ENCODE measurements at regions not wholly inside any gene's neighbourhood (a gene's known extent, or its start where the extent isn't known, plus 50 kb on each side); places are given as distances from the start of the nearest gene placed in this dataset.

DNA sequence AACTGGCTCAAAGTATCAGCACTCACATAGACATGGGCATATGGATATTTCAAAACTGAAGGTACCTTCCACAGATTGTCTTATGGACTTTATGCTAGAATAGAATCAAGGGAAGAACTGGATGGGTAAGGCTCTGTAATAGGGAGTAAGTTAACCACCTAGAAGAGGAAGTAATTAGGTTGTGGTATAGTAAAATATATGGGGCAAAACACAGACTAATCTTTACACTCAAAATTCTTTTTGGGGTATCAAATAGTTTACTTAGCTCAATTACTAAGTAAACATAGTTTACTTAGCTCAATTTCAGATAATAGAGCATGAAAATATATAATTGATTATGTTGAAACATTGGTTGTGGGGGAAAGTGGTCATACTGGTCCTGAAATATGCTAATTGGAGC, 94.2 kb upstream of the ATXN1 start:
- POLR2A ChIA-PET: interaction anchor here (0.7 kb wide), 1 partner anchor 19 kb away, joined by 3 read pairs; no protein-coding TSS in a partner anchor
- no peak overlapping the region for H3K4me3 ChIP-seq
- no peaks in the 10 kb centered on the region; the same call in 1 of the 3 replicates for H3K9me3 ChIP-seq (replicated peaks; ENCODE audit: control insufficient read depth, insufficient read depth, low read length)
- H3K9ac ChIP-seq (ENCODE audit: control insufficient read depth, insufficient read depth, low read length): no peak overlapping the region
- H3K4me1 ChIP-seq (ENCODE audit: control insufficient read depth, insufficient read depth, low read length): peaks cover 32% of the 10 kb centered on the region
- peak; percentile 84 for ATAC-seq
- peak overlapping the region; percentile 4; the same call in 1 of the 2 replicates for H3K27ac ChIP-seq (ENCODE audit: control insufficient read depth, insufficient read depth)
- intact Hi-C loops (cut with micrococcal nuclease; ENCODE audit: unreplicated experiment) (loop anchor here (1.0 kb wide), 1 partner anchor 18 kb away; no protein-coding TSS in a partner anchor), in situ Hi-C loops (cut with MboI) (no loop called here)
- peak overlapping the region; percentile 5 for H3K4me2 ChIP-seq (ENCODE audit: control insufficient read depth, insufficient read depth)
- H4K20me1 ChIP-seq (ENCODE audit: control insufficient read depth, insufficient read depth): no peaks in the 10 kb centered on the region
- no peaks in the 10 kb centered on the region for H3K27me3 ChIP-seq (replicated peaks in 1 of 2; ENCODE audit: control insufficient read depth in 2 of 2, insufficient read depth in 2 of 2, low read length in 1 of 2)
- no peaks in the 10 kb centered on the region for H3K79me2 ChIP-seq (ENCODE audit: control insufficient read depth, insufficient read depth, low read length)
- no peak overlapping the region for H2AFZ ChIP-seq (ENCODE audit: control insufficient read depth, low read depth, low read length)
- RAD21 ChIA-PET (ENCODE audit: unreplicated experiment): interaction anchor here (0.7 to 2.1 kb wide), 6 partner anchors 13 to 100 kb away, joined by 3 to 7 read pairs (median 4); no protein-coding TSS in a partner anchor
- H3K36me3 ChIP-seq (ENCODE audit: control insufficient read depth in 2 of 2, insufficient read depth in 2 of 2, low read length in 1 of 2): no peaks in the 10 kb centered on the region
- CTCF ChIA-PET: interaction anchor here (1.0 to 1.8 kb wide), 3 partner anchors 11 to 570 kb away, joined by 3 to 4 read pairs (median 3); no protein-coding TSS in a partner anchor
- SMC1A ChIA-PET (ENCODE audit: uncharacterized antibody, unreplicated experiment): interaction anchor here (1.0 to 1.8 kb wide), 6 partner anchors 9 to 28 kb away, joined by 3 to 9 read pairs (median 4); no protein-coding TSS in a partner anchor
- TF ChIP-seq ZNF24 (IDR thresholded peaks at IDR 0.05) (peak; percentile 32; the same call in 1 of the 2 replicates), SIN3A (IDR thresholded peaks at IDR 0.05; ENCODE audit: low read depth, low read length) (no peak)
- FAIRE-seq: no peak
- no TSS peak for BruUV-seq (replicated peaks)
- DNase-seq (ENCODE audit: low read depth, low spot score): no peak

DNA sequence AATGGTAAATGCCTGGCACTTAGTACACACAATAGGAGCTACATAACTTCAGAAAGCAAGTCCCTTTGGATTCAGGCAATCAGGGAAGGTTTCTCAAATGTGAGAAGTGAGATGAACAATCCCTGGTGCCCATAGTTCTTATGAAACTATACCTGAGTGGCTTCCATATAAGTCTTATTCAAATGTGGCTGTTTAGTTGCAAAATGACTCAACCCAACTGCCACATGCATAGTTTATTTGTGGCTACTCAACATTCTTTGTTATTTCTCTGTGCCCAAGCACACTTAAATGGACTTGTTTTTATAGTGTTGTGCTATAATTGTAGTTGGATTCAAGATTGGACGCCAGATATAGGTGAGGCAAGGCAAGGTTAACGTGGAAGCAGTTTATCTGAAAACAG, 93.7 kb upstream of the ATXN1 start:
- Histone ChIP-seq H3K4me1 (ENCODE audit: control insufficient read depth, insufficient read depth, low read length) (peaks cover 35% of the 10 kb centered on the region), H3K27me3 (replicated peaks in 1 of 2; ENCODE audit: control insufficient read depth in 2 of 2, insufficient read depth in 2 of 2, low read length in 1 of 2) (no peaks in the 10 kb centered on the region), H3K4me2 (ENCODE audit: control insufficient read depth, insufficient read depth) (peak overlapping the region; percentile 5), H3K9me3 (replicated peaks; ENCODE audit: control insufficient read depth, insufficient read depth, low read length) (no peaks in the 10 kb centered on the region; the same call in 1 of the 3 replicates), H3K4me3 (no peak overlapping the region), H3K79me2 (ENCODE audit: control insufficient read depth, insufficient read depth, low read length) (no peaks in the 10 kb centered on the region), H3K27ac (ENCODE audit: control insufficient read depth, insufficient read depth) (peak overlapping the region; percentile 4; the same call in 1 of the 2 replicates), H3K9ac (ENCODE audit: control insufficient read depth, insufficient read depth, low read length) (no peak overlapping the region), H4K20me1 (ENCODE audit: control insufficient read depth, insufficient read depth) (no peaks in the 10 kb centered on the region), H3K36me3 (ENCODE audit: control insufficient read depth in 2 of 2, insufficient read depth in 2 of 2, low read length in 1 of 2) (no peaks in the 10 kb centered on the region), H2AFZ (ENCODE audit: control insufficient read depth, low read depth, low read length) (no peak overlapping the region)
- 0% methylated on average over 2 of the region's 2 CpGs for WGBS (ENCODE audit: insufficient coverage, insufficient replicate concordance, low lambda C conversion rate, missing lambda C conversion rate)
- ChIA-PET POLR2A (interaction anchor here (0.7 kb wide), 1 partner anchor 19 kb away, joined by 3 read pairs; no protein-coding TSS in a partner anchor), CTCF (interaction anchor here (1.0 kb wide), 1 partner anchor 90 kb away, joined by 3 read pairs; no protein-coding TSS in a partner anchor), SMC1A (ENCODE audit: uncharacterized antibody, unreplicated experiment) (interaction anchor here (0.8 to 1.8 kb wide), 6 partner anchors 11 to 28 kb away, joined by 3 to 9 read pairs (median 5); no protein-coding TSS in a partner anchor), RAD21 (ENCODE audit: unreplicated experiment) (interaction anchor here (0.7 to 2.1 kb wide), 5 partner anchors 14 to 101 kb away, joined by 3 to 7 read pairs (median 3); no protein-coding TSS in a partner anchor)
- ATAC-seq: peak; percentile 93
- intact Hi-C loops (cut with micrococcal nuclease; ENCODE audit: unreplicated experiment) (loop anchor here (1.0 kb wide), 1 partner anchor 18 kb away; no protein-coding TSS in a partner anchor), in situ Hi-C loops (cut with MboI) (no loop called here)
- FAIRE-seq: no peak
- BruUV-seq (replicated peaks): no TSS peak
- DNase-seq (ENCODE audit: low read depth, low spot score): peak; percentile 59
- TF ChIP-seq ETV6 (conservative IDR thresholded peaks at IDR 0.05 in 1 of 2, IDR thresholded peaks at IDR 0.05 in 1 of 2; ENCODE audit: borderline replicate concordance in 1 of 2, low read depth in 1 of 2) (peak in 1 of 2 experiments; percentile 11; a peak in 1 of 4 replicates), DPF2 (IDR thresholded peaks at IDR 0.05) (peak; percentile 56; the same call in 1 of the 2 replicates), YY1 (IDR thresholded peaks at IDR 0.05; ENCODE audit: low read depth, low read length) (no peak), SUPT20H (IDR thresholded peaks at IDR 0.05; ENCODE audit: borderline replicate concordance, control insufficient read depth, low read depth, low read length) (no peak), SREBF1 (IDR thresholded peaks at IDR 0.05; ENCODE audit: low read length) (no peak), NFIC (IDR thresholded peaks at IDR 0.05; ENCODE audit: low read depth, low read length) (peak; percentile 51; the same call in 1 of the 2 replicates), IRF4 (IDR thresholded peaks at IDR 0.05; ENCODE audit: low read depth, low read length) (peak; percentile 83), POU2F2 (IDR thresholded peaks at IDR 0.05; ENCODE audit: borderline replicate concordance, low read depth, low read length) (peak; percentile 93; the same call in 2 of the 3 replicates), JUNB (IDR thresholded peaks at IDR 0.05) (peak; percentile 87), MXI1 (IDR thresholded peaks at IDR 0.05; ENCODE audit: low read depth, low read length) (no peak), KLF5 (IDR thresholded peaks at IDR 0.05; ENCODE audit: partially characterized antibody) (no peak), NFYA (IDR thresholded peaks at IDR 0.05; ENCODE audit: borderline replicate concordance, low read depth, low read length) (no peak), NFXL1 (IDR thresholded peaks at IDR 0.05; ENCODE audit: borderline replicate concordance) (no peak), RUNX3 (IDR thresholded peaks at IDR 0.05; ENCODE audit: low read length) (peak; percentile 82)
- TF ChIP-seq, protein P1, sequence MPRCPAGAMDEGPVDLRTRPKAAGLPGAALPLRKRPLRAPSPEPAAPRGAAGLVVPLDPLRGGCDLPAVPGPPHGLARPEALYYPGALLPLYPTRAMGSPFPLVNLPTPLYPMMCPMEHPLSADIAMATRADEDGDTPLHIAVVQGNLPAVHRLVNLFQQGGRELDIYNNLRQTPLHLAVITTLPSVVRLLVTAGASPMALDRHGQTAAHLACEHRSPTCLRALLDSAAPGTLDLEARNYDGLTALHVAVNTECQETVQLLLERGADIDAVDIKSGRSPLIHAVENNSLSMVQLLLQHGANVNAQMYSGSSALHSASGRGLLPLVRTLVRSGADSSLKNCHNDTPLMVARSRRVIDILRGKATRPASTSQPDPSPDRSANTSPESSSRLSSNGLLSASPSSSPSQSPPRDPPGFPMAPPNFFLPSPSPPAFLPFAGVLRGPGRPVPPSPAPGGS (IDR thresholded peaks at IDR 0.05; ENCODE audit: borderline replicate concordance, insufficient read depth, low read depth, low read length, poor library complexity, severe bottlenecking): no peak
